GM12891 (cell line): ENCODE measurements at regions not wholly inside any gene's neighbourhood (a gene's known extent, or its start where the extent isn't known, plus 50 kb on each side); places are given as distances from the start of the nearest gene placed in this dataset.
"Not testable (repeated sequence)": the region's sequence is repeated elsewhere in the genome, so short reads cannot be mapped to it uniquely, and the experiment has no call there.

ENCODE experiments used
- POLR2A ChIP-seq: IDR thresholded peaks from 2 replicates; pipeline ENCODE4 v1.6.1; 2011; ENCODE audit warnings: low read depth, low read length, control low read depth
- POLR2AphosphoS5 ChIP-seq: IDR thresholded peaks from 2 replicates; pipeline ENCODE4 v1.6.1; 2011; ENCODE audit warnings: low read depth, low read length, control low read depth
- POU2F2 ChIP-seq: IDR thresholded peaks from 2 replicates; pipeline ENCODE4 v1.6.1; 2011; ENCODE audit warnings: low read depth, mild to moderate bottlenecking, control low read depth, low read length, moderate library complexity
- TAF1 ChIP-seq: IDR thresholded peaks from 2 replicates; pipeline ENCODE4 v1.6.1; 2011; ENCODE audit warnings: low read depth, low read length, control low read depth

DNA sequence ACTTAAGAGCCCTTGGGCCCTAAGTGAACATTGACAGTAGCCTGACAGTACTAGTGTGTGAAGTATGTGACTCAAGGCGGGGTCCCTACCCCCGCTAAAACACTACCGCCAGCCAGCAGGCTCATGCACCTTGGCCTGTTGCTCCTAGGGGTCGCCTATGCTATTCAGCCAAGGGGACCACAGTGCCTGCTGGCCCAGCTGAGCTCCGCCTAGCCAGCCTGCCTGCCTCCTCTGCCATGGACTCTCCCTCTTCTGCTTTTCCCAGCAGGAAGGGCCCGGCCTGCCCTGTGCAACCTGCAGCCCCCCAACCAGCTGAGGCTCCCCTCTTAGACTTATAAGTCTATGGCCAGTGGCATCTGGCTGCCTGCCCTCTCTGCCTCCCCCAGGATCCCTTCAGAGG lies 193.1 kb downstream of the MSX2 start:
- not testable (repeated sequence) for TF ChIP-seq TAF1, POLR2A, POLR2AphosphoS5, POU2F2
